ENCODE measurements at regions not wholly inside any gene's neighbourhood (a gene's known extent, or its start where the extent isn't known, plus 50 kb on each side); places are given as distances from the start of the nearest gene placed in this dataset.

DNA sequence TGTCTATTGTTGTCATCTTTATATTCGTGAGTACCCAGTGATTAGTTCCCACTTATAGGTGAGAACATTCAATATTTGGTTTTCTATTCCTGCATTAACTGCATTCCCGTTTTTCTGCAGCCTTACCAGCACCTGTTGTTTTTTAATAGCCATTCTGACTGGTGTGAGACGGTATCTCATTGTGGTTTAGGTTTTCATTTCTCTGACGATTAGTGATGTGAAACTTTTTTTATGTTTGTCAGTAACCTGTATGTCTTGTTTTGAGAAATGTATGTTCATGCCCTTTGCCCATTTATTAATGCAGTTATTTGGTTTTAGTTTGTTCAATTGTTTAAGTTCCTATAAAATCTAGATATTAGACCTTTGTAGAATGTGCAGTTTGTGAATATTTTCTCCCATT is 546.0 kb upstream of the RORB start:
- TF ChIP-seq JUND (IDR thresholded peaks at IDR 0.05) (no peak), MXI1 (IDR thresholded peaks at IDR 0.05; ENCODE audit: low read depth, low read length) (no peak), GATA2 (CRISPR knock-in tag; IDR thresholded peaks at IDR 0.05) (no peak), EP300 (IDR thresholded peaks at IDR 0.05; ENCODE audit: borderline replicate concordance in 1 of 2, low read depth in 1 of 2, low read length in 1 of 2) (no peak), POLR2AphosphoS5 (IDR thresholded peaks at IDR 0.05; ENCODE audit: low read depth, low read length) (no peak), TAF1 (IDR thresholded peaks at IDR 0.05; ENCODE audit: borderline replicate concordance, low read depth, low read length) (no peak), FOSL2 (IDR thresholded peaks at IDR 0.05; ENCODE audit: borderline replicate concordance, low read depth) (no peak), GABPA (IDR thresholded peaks at IDR 0.05; ENCODE audit: low read depth) (no peak), RFX5 (IDR thresholded peaks at IDR 0.05; ENCODE audit: low read length) (no peak), RAD21 (IDR thresholded peaks at IDR 0.05; ENCODE audit: low read length) (no peak)
- TF ChIP-seq, protein P1, sequence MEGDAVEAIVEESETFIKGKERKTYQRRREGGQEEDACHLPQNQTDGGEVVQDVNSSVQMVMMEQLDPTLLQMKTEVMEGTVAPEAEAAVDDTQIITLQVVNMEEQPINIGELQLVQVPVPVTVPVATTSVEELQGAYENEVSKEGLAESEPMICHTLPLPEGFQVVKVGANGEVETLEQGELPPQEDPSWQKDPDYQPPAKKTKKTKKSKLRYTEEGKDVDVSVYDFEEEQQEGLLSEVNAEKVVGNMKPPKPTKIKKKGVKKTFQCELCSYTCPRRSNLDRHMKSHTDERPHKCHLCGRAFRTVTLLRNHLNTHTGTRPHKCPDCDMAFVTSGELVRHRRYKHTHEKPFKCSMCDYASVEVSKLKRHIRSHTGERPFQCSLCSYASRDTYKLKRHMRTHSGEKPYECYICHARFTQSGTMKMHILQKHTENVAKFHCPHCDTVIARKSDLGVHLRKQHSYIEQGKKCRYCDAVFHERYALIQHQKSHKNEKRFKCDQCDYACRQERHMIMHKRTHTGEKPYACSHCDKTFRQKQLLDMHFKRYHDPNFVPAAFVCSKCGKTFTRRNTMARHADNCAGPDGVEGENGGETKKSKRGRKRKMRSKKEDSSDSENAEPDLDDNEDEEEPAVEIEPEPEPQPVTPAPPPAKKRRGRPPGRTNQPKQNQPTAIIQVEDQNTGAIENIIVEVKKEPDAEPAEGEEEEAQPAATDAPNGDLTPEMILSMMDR (IDR thresholded peaks at IDR 0.05): no peak
- TF ChIP-seq, protein P2, sequence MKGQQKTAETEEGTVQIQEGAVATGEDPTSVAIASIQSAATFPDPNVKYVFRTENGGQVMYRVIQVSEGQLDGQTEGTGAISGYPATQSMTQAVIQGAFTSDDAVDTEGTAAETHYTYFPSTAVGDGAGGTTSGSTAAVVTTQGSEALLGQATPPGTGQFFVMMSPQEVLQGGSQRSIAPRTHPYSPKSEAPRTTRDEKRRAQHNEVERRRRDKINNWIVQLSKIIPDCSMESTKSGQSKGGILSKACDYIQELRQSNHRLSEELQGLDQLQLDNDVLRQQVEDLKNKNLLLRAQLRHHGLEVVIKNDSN (IDR thresholded peaks at IDR 0.05; ENCODE audit: borderline replicate concordance, low read depth): no peak

Measured in SK-N-SH (cell line).